T1000 (cell line): ENCODE measurements at regions not wholly inside any gene's neighbourhood (a gene's known extent, or its start where the extent isn't known, plus 50 kb on each side); places are given as distances from the start of the nearest gene placed in this dataset.
"Not testable (repeated sequence)": the region's sequence is repeated elsewhere in the genome, so short reads cannot be mapped to it uniquely, and the experiment has no call there.

Source experiments
- DNase-seq: peaks from one replicate; lab custom pipeline; 2025; ENCODE audit warnings: mixed read lengths; lab: John Stamatoyannopoulos, UW

DNA sequence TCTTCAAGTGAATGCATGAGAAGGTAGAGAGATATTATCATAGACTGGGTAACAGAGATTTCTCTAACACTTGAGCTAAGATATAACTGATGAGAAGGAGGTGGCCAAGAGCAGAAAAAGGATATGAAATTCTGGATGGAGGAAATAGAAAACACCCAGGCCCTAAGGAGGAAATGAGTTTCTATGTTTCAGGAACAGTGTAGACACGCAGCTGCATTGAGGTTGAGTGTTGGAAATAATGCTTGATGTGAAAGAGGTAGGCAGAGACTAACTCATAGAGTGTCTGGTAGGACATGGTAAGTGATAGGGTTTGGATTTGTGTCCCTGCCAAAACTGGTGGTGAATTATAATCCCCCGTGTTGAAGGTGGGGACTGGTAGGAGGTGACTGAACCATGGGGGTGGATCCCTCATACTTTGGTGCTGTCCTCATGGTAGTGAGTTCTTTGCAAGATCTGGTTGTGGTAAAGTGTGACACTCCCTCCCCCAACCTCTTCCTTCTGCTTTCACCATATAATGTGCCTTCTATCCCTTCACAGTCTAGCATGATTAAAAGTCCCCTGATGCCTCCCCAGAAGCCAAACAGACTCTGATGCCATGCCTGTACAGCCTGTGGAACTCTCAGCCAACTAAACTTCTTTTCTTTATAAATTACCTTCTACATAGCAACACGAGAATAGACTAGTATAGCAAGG is 787.3 kb downstream of the EDEM1 start:
- DNase-seq: no peak

DNA sequence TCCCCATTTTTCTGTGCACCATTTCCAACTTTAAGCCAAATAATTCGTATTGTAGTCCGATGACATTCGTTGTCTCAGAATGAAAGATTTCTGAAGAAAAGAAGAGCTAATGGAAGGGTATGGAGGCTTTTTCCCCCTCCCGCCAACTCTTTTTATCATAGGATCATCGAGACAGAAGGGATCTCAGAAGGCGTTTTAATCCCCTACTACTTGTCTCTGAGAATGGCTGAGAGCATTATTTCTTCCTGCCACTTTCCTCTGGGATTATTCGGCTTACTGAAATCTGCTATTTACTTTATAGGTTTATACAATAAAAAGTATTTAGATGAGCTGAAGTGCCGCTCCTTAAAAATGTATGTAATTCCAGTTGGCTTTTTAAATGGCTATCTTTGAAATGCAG is 789.8 kb downstream of the EDEM1 start:
- DNase-seq: no peak

- DNase-seq: no peak
Observed at GRCh38 chr3:5980475-5980874, 793.0 kb downstream of the EDEM1 start.

GRCh38 chr3:5994651-5995050 is 807.1 kb downstream of the EDEM1 start:
- no peak for DNase-seq

DNA sequence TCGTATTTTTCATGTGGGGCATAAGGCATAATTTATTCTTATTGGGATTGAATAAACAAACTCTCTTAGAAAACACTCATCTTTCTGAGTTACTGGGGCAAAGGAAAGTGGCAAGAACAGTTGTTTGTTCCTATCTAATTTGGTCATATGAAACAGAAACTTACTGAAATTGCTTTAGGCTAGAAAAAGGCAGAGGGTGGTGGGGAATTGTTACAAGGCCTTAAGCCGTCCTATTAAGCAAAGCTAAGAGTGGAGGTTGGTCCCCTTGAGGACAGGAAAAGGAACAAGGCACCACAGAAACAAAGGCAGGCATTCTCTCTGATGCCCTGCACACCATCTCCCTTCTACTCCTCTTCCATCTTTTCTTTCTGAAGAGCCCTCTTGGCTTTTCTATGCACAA is 830.9 kb downstream of the EDEM1 start:
- DNase-seq: no peak

GRCh38 chr3:6022621-6023020 is 835.1 kb downstream of the EDEM1 start:
- DNase-seq: no peak

- no peak for DNase-seq
Observed at GRCh38 chr3:6025032-6025431, 835.9 kb upstream of the GRM7 start.

DNA sequence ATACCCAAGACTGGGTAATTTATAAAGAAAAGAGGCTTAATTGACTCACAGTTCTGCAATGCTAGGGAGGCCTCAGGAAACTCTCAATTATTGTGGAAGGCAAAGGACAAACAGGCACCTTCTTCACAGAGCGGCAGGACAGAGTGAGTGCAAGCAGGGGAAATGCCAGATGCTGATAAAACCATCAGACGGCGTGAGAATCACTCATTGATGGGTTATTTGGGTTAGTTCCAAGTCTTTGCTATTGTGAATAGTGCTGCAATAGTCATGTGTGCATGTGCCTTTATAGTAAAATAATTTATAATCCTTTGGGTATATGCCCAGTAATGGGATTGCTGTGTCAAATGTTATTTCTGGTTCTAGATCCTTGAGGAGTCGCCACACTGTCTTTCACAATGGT is 830.3 kb upstream of the GRM7 start:
- DNase-seq: not testable (repeated sequence)

DNA sequence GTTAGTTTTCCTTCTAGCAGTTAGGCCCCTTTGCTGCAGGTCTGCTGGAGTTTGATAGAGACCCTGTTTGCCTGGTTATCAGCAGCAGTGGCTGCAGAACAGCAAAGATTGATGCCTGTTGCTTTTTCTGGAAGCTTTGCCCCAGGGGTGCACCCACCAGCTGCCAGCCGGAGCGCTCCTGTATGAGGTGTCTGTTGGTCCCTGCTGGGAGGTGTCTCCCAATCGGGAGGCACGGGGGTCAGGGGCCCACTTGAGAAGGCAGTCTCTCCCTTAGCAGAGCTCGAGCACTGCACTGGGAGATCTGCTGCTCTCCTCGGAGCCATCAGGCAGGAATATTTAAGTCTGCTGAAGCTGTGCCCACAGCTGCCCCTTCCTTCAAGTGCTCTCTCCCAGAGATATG is 825.3 kb upstream of the GRM7 start:
- DNase-seq: no peak

DNA sequence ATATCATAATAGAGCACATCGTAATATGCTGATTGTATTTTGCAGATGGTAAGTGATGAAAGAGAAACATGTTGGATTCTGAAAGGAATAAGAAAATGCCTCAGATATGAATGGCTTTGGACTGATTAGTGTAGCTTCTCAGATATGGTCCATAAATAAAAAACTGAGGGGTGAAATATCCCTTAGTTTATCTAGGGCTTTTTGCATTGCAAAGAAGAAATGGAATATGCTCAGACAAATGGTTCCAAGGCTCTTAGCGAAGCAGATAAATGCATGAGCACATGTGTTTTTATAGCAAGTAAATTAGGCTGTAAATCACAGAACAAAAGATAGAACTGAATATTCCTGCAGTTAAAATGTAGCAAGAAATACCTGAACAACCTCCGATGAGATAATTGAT is 820.9 kb upstream of the GRM7 start:
- DNase-seq: no peak

DNA sequence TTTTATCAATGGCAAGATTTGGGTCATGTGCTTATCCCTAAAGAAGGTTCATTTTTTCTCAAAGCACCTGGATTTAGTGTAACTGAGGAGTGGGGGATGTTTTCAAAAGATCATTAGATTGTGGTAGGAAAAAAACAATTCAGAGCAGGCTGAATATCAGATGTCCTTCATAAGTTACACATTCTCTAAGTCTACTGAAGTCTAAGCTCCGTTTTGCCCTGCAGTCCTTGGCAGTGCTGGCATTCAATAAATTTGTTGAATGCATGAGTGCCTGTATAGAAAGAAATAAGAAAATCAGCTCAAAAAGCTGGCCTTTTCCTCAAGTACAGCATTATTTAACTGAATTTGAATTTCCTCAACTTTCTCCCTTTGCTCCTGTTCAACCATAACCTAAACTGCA is 819.0 kb upstream of the GRM7 start:
- no peak for DNase-seq

GRCh38 chr3:6047016-6047415 is 813.9 kb upstream of the GRM7 start:
- no peak for DNase-seq

DNA sequence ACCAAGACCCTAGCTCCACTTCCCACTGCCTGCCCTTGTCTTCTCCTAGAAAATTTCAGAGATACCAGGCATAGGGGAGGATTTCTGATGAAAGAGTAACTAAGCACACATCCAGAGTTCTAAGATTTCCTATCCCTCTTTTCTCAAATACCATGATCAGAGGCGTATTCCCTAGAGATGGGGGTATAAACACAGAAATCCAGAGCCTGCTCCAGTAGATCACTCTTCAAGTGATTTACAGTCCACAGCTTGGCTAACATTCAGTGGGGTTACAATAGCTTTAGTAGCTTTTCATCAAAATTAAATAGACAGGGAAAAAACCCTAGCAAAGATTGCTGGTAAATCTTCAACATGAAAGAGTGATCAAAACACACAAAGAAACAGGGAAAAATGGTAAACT is 800.7 kb upstream of the GRM7 start:
- DNase-seq: no peak

DNA sequence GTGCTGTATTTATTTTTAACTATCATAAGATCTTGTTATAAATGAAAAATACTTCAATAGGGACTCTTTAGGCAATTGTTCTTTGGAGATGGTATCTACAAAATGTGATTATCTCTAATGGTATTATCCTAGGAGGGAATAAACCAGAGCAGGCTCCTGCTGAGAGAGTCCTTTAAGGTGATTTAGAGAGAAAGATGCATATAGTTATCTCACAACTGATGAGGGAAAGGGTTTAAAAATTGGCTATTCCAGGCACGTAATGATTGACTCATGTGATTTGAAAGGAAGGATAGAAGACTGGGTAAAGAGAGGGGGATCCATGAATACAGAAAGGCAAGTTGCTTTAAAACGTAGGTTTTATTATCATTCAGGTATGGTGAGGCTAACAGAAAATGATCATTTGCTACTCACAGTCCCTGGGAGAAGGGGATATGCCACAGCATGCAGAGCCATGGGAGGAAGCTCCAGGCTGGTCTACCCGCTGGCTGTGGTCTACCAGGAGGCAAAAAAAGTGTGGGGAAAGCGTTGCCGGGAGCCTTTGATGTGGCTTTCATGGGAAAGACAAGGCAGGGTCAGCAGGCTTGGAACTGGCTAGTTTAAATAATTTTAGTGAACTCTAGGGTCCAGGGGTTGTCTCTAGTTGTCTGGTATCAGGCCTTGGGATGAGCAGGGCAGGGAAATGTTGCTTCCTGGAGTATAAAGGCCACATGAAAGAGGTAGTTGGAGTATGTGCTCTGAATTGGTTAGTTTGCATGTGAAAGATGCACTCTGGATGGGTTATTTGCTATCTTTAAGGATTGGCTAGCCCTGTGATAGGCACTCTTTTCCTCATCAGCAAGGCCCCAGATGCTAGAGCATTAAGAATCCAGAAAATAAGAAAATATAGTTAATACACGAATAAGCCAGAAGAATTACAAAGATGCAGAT is 798.4 kb upstream of the GRM7 start:
- DNase-seq: no peak

GRCh38 chr3:6066397-6066796 is 794.5 kb upstream of the GRM7 start:
- DNase-seq: no peak

DNA sequence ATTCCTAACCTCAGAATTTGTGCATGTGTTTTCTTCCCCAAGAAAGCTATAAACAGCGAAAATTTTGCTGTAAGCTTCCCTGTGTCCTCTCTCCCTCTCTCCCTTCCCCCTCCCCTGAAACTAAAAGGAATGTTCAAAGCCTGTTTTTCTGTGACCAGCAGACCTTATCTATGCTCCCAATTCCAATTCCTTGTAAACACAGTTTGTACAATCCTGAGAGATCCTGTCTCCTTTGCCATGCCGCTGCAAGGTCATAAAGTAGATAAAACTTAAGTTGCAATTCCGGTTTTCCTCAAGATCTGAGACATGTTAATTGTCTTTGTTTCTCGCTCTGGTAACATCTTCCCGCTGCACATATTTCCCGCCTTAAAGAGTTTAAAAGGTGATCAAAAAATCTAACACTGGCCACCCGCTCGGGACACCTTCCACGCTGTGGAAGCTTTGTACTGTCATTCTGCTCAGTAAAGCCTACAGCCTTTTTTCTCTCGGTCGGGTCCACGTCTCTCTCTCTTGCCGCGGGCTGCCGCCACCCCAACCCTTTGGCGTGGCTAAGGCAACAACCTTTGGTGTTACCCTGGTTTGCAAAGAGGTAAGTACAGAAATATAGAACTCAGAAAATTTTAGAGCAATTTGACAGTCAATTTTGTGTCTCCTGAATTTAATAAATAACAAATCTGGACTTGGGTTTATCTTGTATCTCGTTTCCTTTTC is 793.9 kb upstream of the GRM7 start:
- not testable (repeated sequence) for DNase-seq

GRCh38 chr3:6074952-6075351 is 786.0 kb upstream of the GRM7 start:
- DNase-seq: no peak

DNA sequence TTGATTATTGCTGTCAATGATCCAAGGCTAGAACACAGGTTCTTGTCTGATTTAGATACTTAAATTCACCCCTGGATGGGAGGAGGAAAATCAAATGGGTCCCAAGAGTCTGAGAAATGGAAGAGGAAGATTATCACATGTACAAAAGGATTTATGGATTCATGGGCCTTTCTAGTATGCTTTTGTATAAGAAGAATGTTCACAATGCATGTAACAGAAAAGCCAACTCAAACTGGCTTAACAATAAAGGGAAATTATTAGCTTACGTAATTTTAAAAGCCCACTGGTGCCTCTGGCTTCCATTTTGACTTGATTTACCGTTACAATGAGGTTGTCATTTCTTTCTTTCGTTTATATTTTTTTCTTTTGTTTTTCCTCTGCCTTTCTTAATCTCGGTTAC is 782.5 kb upstream of the GRM7 start:
- DNase-seq: no peak

DNA sequence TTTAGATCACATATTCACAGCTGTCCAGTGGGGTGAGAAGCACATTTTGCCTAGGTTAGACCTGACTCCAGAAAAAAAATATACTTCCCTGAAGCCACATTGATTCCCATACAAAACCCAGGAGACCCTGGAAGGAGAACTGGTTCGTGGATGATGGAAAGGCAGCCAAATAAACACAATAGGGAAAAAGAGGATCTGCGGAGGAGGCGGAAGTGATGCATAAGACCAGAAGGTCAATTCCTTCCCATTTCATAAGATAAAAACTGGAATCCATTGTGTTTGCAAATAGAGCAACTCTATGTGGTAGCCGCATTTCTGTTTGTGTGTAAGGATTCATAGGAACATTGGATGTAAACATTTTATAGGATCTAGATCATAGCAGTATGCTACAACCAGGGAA is 781.9 kb upstream of the GRM7 start:
- no peak for DNase-seq

GRCh38 chr3:6079561-6080179 is 781.2 kb upstream of the GRM7 start:
- no peak for DNase-seq

DNA sequence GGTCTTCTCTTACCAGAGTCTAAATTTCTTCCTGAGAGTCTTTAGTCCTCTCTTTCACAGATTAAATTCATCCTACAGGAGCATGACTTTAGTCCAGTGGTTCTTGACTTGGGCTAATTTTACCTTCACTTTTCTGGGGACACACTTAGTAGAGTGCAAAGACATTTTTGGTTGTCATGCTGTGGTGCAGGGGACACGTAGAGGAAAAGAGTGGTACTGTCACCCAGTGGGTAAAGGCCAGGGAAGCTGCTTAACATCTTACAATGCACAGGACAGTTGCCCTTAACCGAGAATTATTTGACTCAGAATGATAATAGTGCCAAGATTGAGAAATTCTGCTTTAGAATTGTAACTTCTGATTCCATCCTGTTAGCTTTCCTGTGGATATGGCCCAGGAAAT is 772.5 kb upstream of the GRM7 start:
- no peak for DNase-seq

GRCh38 chr3:6089780-6090179 is 771.1 kb upstream of the GRM7 start:
- no peak for DNase-seq
